ENCODE measurements at regions not wholly inside any gene's neighbourhood (a gene's known extent, or its start where the extent isn't known, plus 50 kb on each side); places are given as distances from the start of the nearest gene placed in this dataset.

GRCh38 chr10:43863859-43864591 is 215.3 kb upstream of the ZNF32 start:
- DNase-seq: no peak

GRCh38 chr10:43863270-43863669 is 214.6 kb upstream of the ZNF32 start:
- DNase-seq: no peak

GRCh38 chr10:43862756-43863155 is 214.1 kb upstream of the ZNF32 start:
- no peak for DNase-seq

GRCh38 chr10:43861966-43862751 is 213.5 kb upstream of the ZNF32 start:
- no peak for DNase-seq

GRCh38 chr10:43859016-43859525 is 210.4 kb upstream of the ZNF32 start:
- no peak for DNase-seq

GRCh38 chr10:43857931-43858315 is 209.2 kb upstream of the ZNF32 start:
- DNase-seq: no peak

GRCh38 chr10:43857206-43857930 is 208.7 kb upstream of the ZNF32 start:
- no peak for DNase-seq

- no peak for DNase-seq
These were observed 207.6 kb upstream of the ZNF32 start for GRCh38 chr10:43856299-43856698.

GRCh38 chr10:43855667-43856210 is 207.1 kb upstream of the ZNF32 start:
- no peak for DNase-seq

- no peak for DNase-seq
These were observed 205.3 kb upstream of the ZNF32 start for GRCh38 chr10:43854007-43854406.

GRCh38 chr10:43853369-43853768 is 204.7 kb upstream of the ZNF32 start:
- DNase-seq: no peak

GRCh38 chr10:43852644-43853214 is 204.0 kb upstream of the ZNF32 start:
- no peak for DNase-seq

- DNase-seq: no peak
These were observed 203.5 kb upstream of the ZNF32 start for GRCh38 chr10:43852149-43852548.

- DNase-seq: no peak
These were observed 202.3 kb upstream of the ZNF32 start for GRCh38 chr10:43851030-43851429.

- DNase-seq: no peak
These were observed 200.9 kb upstream of the ZNF32 start for GRCh38 chr10:43849551-43849950.

- no peak for DNase-seq
These were observed 198.3 kb upstream of the ZNF32 start for GRCh38 chr10:43846968-43847367.

- peak in 1 of 2 experiments; percentile 4 for DNase-seq
These were observed 197.6 kb upstream of the ZNF32 start for GRCh38 chr10:43846187-43846680.

- no peak for DNase-seq
These were observed 196.4 kb upstream of the ZNF32 start for GRCh38 chr10:43845121-43845520.

GRCh38 chr10:43844221-43844620 is 195.5 kb upstream of the ZNF32 start:
- DNase-seq: no peak

GRCh38 chr10:43843321-43844101 is 194.8 kb upstream of the ZNF32 start:
- no peak for DNase-seq

- no peak for DNase-seq
These were observed 193.8 kb upstream of the ZNF32 start for GRCh38 chr10:43842496-43842895.

- no peak for DNase-seq
These were observed 193.4 kb upstream of the ZNF32 start for GRCh38 chr10:43842072-43842471.
